GM21737 (cell line): ENCODE measurements at regions not wholly inside any gene's neighbourhood (a gene's known extent, or its start where the extent isn't known, plus 50 kb on each side); places are given as distances from the start of the nearest gene placed in this dataset.
A peak's percentile ranks its signal among the peaks of the same experiment; 100 is the strongest.

Source experiments
- ATAC-seq: cut with Tn5 transposase; IDR thresholded peaks from one replicate; pipeline ENCODE4 v1.9.1; 2021; ENCODE audit warnings: mild to moderate bottlenecking, moderate library complexity; ENCODE audit not compliant: unreplicated experiment

GRCh38 chr14:89501381-89501780 lies 84.3 kb upstream of the FOXN3 start:
- no peak for ATAC-seq

GRCh38 chr14:89500303-89500702 lies 83.3 kb upstream of the FOXN3 start:
- no peak for ATAC-seq

GRCh38 chr14:89498878-89499277 lies 81.8 kb upstream of the FOXN3 start:
- no peak for ATAC-seq

GRCh38 chr14:89495718-89496117 lies 78.7 kb upstream of the FOXN3 start:
- no peak for ATAC-seq

GRCh38 chr14:89493877-89494634 lies 77.0 kb upstream of the FOXN3 start:
- ATAC-seq: peak; percentile 93

- ATAC-seq: no peak
Observed at GRCh38 chr14:89493406-89493805, 76.4 kb upstream of the FOXN3 start.

- no peak for ATAC-seq
Observed at GRCh38 chr14:89491711-89492381, 74.8 kb upstream of the FOXN3 start.

GRCh38 chr14:89490466-89490865 lies 73.4 kb upstream of the FOXN3 start:
- ATAC-seq: no peak

GRCh38 chr14:89489761-89490437 lies 72.9 kb upstream of the FOXN3 start:
- ATAC-seq: no peak

- ATAC-seq: no peak
Observed at GRCh38 chr14:89486961-89487360, 69.9 kb upstream of the FOXN3 start.

GRCh38 chr14:89486505-89486904 lies 69.5 kb upstream of the FOXN3 start:
- ATAC-seq: no peak

- no peak for ATAC-seq
Observed at GRCh38 chr14:89485264-89485663, 68.2 kb upstream of the FOXN3 start.

GRCh38 chr14:89484051-89484844 lies 67.2 kb upstream of the FOXN3 start:
- no peak for ATAC-seq

- ATAC-seq: no peak
Observed at GRCh38 chr14:89481196-89481595, 64.2 kb upstream of the FOXN3 start.

- ATAC-seq: no peak
Observed at GRCh38 chr14:89480278-89480677, 63.2 kb upstream of the FOXN3 start.

GRCh38 chr14:89479802-89480201 lies 62.8 kb upstream of the FOXN3 start:
- no peak for ATAC-seq

- ATAC-seq: no peak
Observed at GRCh38 chr14:89477391-89477790, 60.4 kb upstream of the FOXN3 start.

GRCh38 chr14:89476354-89476896 lies 59.4 kb upstream of the FOXN3 start:
- ATAC-seq: no peak

- no peak for ATAC-seq
Observed at GRCh38 chr14:89474464-89474863, 57.4 kb upstream of the FOXN3 start.

- ATAC-seq: no peak
Observed at GRCh38 chr14:89473989-89474388, 57.0 kb upstream of the FOXN3 start.

- ATAC-seq: no peak
Observed at GRCh38 chr14:89473569-89473968, 56.5 kb upstream of the FOXN3 start.
